OCI-LY3 (cell line): ENCODE measurements at regions not wholly inside any gene's neighbourhood (a gene's known extent, or its start where the extent isn't known, plus 50 kb on each side); places are given as distances from the start of the nearest gene placed in this dataset.

Experiments used
- H2AFZ ChIP-seq: fragments of 200-600, 300-600 bp; shearing (Covaris generic); 2 replicates; pipeline ENCODE4 v1.6.0; 2014; ENCODE audit warnings: antibody characterized with exemption, low read depth, low read length
- H3K27ac ChIP-seq: fragments of 200-600, 300-600 bp; sonication (generic); 2 replicates; pipeline ENCODE4 v1.5.1; 2014; ENCODE audit warnings: mild to moderate bottlenecking, low read length, moderate library complexity, mixed read lengths
- H3K27me3 ChIP-seq: fragments of 200-600, 300-600 bp; sonication (generic); 2 replicates; pipeline ENCODE4 v1.6.1; 2014; ENCODE audit warnings: low read depth, low read length, mixed read lengths
- H3K36me3 ChIP-seq: fragments of 200-600, 300-600 bp; sonication (generic); replicated peaks from 2 replicates; pipeline ENCODE3; 2014; ENCODE audit warnings: low read depth, low read length, mixed read lengths
- H3K4me1 ChIP-seq: fragments of 300-600, 200-600 bp; sonication (generic); 2 replicates; pipeline ENCODE4 v1.6.1; 2014; ENCODE audit warnings: low read length, mixed read lengths
- H3K4me2 ChIP-seq: fragments of 200-600, 300-600 bp; sonication (generic); 2 replicates; pipeline ENCODE4 v1.6.1; 2014; ENCODE audit warnings: low read length, mixed read lengths
- H3K4me3 ChIP-seq: fragments of 300-600, 200-600 bp; sonication (generic); 2 replicates; pipeline ENCODE4 v1.5.1; 2014; ENCODE audit warnings: antibody characterized with exemption, mild to moderate bottlenecking, low read length, moderate library complexity
- H3K79me2 ChIP-seq: fragments of 300-600, 200-600 bp; shearing (Covaris generic); 2 replicates; pipeline ENCODE4 v1.6.1; 2014; ENCODE audit warnings: mild to moderate bottlenecking, low read length, mixed read lengths
- H3K9ac ChIP-seq: fragments of 300-600, 200-600 bp; shearing (Covaris generic); 2 replicates; pipeline ENCODE4 v1.6.0; 2014; ENCODE audit warnings: mild to moderate bottlenecking, low read length, moderate library complexity
- H3K9me3 ChIP-seq: fragments of 200-600, 300-600 bp; shearing (Covaris generic); 2 replicates; pipeline ENCODE4 v1.6.1; 2014; ENCODE audit warnings: low read length, mixed read lengths; ENCODE audit not compliant: insufficient read depth
- H4K20me1 ChIP-seq: fragments of 200-600, 300-600 bp; sonication (generic); 2 replicates; pipeline ENCODE4 v1.6.1; 2016; ENCODE audit warnings: low read length, mixed read lengths; ENCODE audit not compliant: insufficient read depth
- EZH2phosphoT487 ChIP-seq: fragments of 200-600 bp; shearing (Covaris generic); IDR thresholded peaks from 2 replicates; pipeline ENCODE4 v1.6.1; 2018; ENCODE audit warnings: antibody characterized with exemption, mixed run types, low read depth
- TF ChIP-seq, protein P1 (sequence below): fragments of 200-600, 300-600 bp; sonication (generic); IDR thresholded peaks from 2 replicates; pipeline ENCODE4 v1.5.1; 2014; ENCODE audit warnings: antibody characterized with exemption, low read length, low read depth

DNA sequence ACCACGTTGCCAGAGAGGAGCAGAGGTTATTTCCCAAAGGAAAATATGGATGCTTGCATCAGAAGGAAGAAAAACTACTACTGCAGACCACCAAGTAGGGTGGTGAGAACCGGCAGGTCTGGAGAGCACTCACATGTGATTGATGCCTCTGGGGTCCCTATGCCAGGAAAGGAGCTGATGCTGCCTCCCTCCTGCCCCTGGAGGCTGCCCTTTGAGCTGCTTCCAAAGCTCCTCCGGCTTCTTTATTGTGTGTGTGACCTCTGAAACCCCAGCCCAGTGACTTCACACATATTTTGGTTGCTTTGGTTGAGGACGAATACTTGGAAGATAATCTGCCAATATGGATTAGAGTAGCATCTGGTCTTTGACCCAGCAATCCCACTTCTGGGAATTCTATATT, 133.4 kb downstream of the AACS start:
- H3K36me3 ChIP-seq, result no peaks in the 10 kb centered on the region
- no peak overlapping the region for H2AFZ ChIP-seq
- H3K27me3 ChIP-seq, result peaks cover 30% of the 10 kb centered on the region
- H3K9me3 ChIP-seq, result no peaks in the 10 kb centered on the region
- H3K4me2 ChIP-seq, result no peak overlapping the region
- H3K4me1 ChIP-seq, result no peaks in the 10 kb centered on the region
- no peak overlapping the region for H3K9ac ChIP-seq
- TF ChIP-seq, protein P1, sequence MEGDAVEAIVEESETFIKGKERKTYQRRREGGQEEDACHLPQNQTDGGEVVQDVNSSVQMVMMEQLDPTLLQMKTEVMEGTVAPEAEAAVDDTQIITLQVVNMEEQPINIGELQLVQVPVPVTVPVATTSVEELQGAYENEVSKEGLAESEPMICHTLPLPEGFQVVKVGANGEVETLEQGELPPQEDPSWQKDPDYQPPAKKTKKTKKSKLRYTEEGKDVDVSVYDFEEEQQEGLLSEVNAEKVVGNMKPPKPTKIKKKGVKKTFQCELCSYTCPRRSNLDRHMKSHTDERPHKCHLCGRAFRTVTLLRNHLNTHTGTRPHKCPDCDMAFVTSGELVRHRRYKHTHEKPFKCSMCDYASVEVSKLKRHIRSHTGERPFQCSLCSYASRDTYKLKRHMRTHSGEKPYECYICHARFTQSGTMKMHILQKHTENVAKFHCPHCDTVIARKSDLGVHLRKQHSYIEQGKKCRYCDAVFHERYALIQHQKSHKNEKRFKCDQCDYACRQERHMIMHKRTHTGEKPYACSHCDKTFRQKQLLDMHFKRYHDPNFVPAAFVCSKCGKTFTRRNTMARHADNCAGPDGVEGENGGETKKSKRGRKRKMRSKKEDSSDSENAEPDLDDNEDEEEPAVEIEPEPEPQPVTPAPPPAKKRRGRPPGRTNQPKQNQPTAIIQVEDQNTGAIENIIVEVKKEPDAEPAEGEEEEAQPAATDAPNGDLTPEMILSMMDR, result no peak
- TF ChIP-seq EZH2phosphoT487, result no peak
- H3K27ac ChIP-seq, result no peak overlapping the region
- no peaks in the 10 kb centered on the region for H3K79me2 ChIP-seq
- no peak overlapping the region for H3K4me3 ChIP-seq
- no peaks in the 10 kb centered on the region for H4K20me1 ChIP-seq

DNA sequence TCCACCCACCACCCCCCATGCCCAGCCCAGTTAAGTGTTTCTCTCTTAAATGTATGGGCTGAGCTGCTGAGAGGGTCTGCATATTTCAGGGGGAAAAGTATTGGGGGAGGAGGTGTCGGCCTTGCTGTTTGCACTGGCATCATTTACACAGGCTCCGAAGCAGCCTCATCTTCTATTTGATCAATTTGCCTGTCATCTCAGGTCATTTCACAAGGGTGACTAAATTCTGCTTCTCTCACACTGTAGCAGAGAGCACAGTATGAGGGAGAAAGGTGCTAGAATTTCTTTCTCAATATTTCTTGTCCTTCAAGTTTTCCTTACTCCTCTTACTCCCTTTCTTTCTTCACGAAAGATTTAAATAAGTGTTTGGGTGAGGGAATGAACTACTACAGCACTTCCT, 135.9 kb downstream of the AACS start:
- no peak overlapping the region for H3K4me2 ChIP-seq
- no peaks in the 10 kb centered on the region for H3K9me3 ChIP-seq
- H3K27ac ChIP-seq, result no peak overlapping the region
- H3K4me1 ChIP-seq, result no peaks in the 10 kb centered on the region
- peaks cover 40% of the 10 kb centered on the region for H3K27me3 ChIP-seq
- no peak for TF ChIP-seq EZH2phosphoT487
- TF ChIP-seq, protein P1, result no peak
- no peak overlapping the region for H2AFZ ChIP-seq
- no peak overlapping the region for H3K4me3 ChIP-seq
- no peaks in the 10 kb centered on the region for H4K20me1 ChIP-seq
- no peak overlapping the region for H3K9ac ChIP-seq
- H3K36me3 ChIP-seq, result no peaks in the 10 kb centered on the region
- H3K79me2 ChIP-seq, result no peaks in the 10 kb centered on the region

DNA sequence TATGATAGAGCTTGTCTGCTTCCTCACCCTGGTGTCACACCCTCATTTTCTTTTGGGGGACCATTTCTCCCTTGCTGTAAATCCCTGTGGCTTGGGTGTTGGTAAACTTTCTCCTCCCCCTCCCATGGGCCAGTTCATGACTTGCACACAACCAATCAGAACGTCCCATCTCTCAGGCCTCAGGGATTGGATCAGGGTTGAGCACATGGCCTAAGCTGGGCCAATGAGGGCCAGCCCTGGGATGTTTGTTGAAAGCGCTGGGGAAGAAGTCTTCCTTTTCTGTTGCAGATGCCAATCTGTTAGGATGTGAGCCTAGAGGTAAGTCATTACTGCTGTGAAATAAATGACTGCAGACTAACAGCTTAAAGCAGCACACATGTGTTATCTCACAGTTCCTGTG, 136.7 kb downstream of the AACS start:
- H3K79me2 ChIP-seq, result no peaks in the 10 kb centered on the region
- H3K4me3 ChIP-seq, result no peak overlapping the region
- H3K4me1 ChIP-seq, result no peaks in the 10 kb centered on the region
- TF ChIP-seq, protein P1, result no peak
- TF ChIP-seq EZH2phosphoT487, result no peak
- no peaks in the 10 kb centered on the region for H3K36me3 ChIP-seq
- H3K9ac ChIP-seq, result no peak overlapping the region
- H3K27ac ChIP-seq, result no peak overlapping the region
- peaks cover 40% of the 10 kb centered on the region for H3K27me3 ChIP-seq
- H3K9me3 ChIP-seq, result no peaks in the 10 kb centered on the region
- H4K20me1 ChIP-seq, result no peaks in the 10 kb centered on the region
- no peak overlapping the region for H3K4me2 ChIP-seq
- H2AFZ ChIP-seq, result no peak overlapping the region

DNA sequence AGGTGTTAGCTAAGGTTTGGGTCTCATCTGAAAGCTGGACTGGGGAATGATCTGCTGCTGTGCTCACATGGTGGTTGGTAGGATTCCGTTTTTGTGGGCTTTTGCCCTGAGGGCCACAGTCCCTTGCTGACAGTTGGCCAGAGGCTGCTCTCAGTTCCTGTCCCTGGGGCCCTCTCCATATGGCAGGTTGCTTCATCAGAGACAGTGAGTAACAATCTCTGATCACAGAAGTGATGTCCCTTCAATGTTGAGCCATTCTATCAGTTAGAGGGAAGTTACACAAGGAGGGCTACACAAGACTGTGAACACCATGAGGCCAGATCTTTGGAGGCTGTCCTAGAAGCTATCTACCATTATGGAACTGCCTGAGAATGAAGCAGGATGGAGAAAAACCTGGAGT, 137.2 kb downstream of the AACS start:
- no peak overlapping the region for H3K9ac ChIP-seq
- H3K36me3 ChIP-seq, result no peaks in the 10 kb centered on the region
- no peak overlapping the region for H3K27ac ChIP-seq
- H3K79me2 ChIP-seq, result no peaks in the 10 kb centered on the region
- no peak overlapping the region for H2AFZ ChIP-seq
- H3K4me2 ChIP-seq, result no peak overlapping the region
- H3K9me3 ChIP-seq, result no peaks in the 10 kb centered on the region
- no peaks in the 10 kb centered on the region for H4K20me1 ChIP-seq
- H3K4me3 ChIP-seq, result no peak overlapping the region
- no peak for TF ChIP-seq EZH2phosphoT487
- TF ChIP-seq, protein P1, result no peak
- peaks cover 40% of the 10 kb centered on the region for H3K27me3 ChIP-seq
- H3K4me1 ChIP-seq, result no peaks in the 10 kb centered on the region
